Muscle layer of duodenum (tissue), 2 donors: ENCODE measurements at regions not wholly inside any gene's neighbourhood (a gene's known extent, or its start where the extent isn't known, plus 50 kb on each side); places are given as distances from the start of the nearest gene placed in this dataset.

Experiments
- H3K27ac ChIP-seq: one replicate; pipeline ENCODE4 v1.7.0; 2013; ENCODE audit warnings: mild to moderate bottlenecking, low read length
- H3K27me3 ChIP-seq: one replicate; pipeline ENCODE4 v1.7.0; 2013; ENCODE audit warnings: low read depth, mild to moderate bottlenecking, control low read depth, low read length
- H3K36me3 ChIP-seq, 2 donors: one replicate each; pipeline ENCODE4 v1.7.0; 2013; ENCODE audit warnings: low read length in 2 of 2, control low read depth in 1 of 2, mild to moderate bottlenecking in 1 of 2; ENCODE audit not compliant: insufficient read depth in 2 of 2, control insufficient read depth in 1 of 2
- H3K4me1 ChIP-seq, 2 donors: one replicate each; pipeline ENCODE4 v1.7.0; 2013; ENCODE audit warnings: low read length in 2 of 2, mild to moderate bottlenecking in 2 of 2, control low read depth in 1 of 2, moderate library complexity in 1 of 2; ENCODE audit not compliant: insufficient read depth in 2 of 2, control insufficient read depth in 1 of 2
- H3K4me3 ChIP-seq, 2 donors: one replicate each; pipeline ENCODE4 v1.7.0; 2013; ENCODE audit warnings: low read length in 2 of 2, low read depth in 1 of 2, mild to moderate bottlenecking in 1 of 2
- H3K9me3 ChIP-seq, 2 donors: one replicate each; pipeline ENCODE4 v1.7.0; 2013; ENCODE audit warnings: low read length in 2 of 2, control low read depth in 1 of 2, mild to moderate bottlenecking in 1 of 2; ENCODE audit not compliant: control insufficient read depth in 1 of 2
- donor health status: healthy.

GRCh38 chrX:80223982-80224579, 196.2 kb upstream of the TENT5D start:
- H3K36me3 ChIP-seq = no peaks in the 10 kb centered on the region
- no peaks in the 10 kb centered on the region for H3K9me3 ChIP-seq
- H3K4me3 ChIP-seq = no peak overlapping the region
- no peak overlapping the region for H3K27ac ChIP-seq
- H3K27me3 ChIP-seq = no peaks in the 10 kb centered on the region
- no peaks in the 10 kb centered on the region for H3K4me1 ChIP-seq

- Histone ChIP-seq H3K9me3 (no peaks in the 10 kb centered on the region), H3K4me3 (no peak overlapping the region), H3K27ac (no peak overlapping the region), H3K4me1 (no peaks in the 10 kb centered on the region), H3K27me3 (no peaks in the 10 kb centered on the region), H3K36me3 (no peaks in the 10 kb centered on the region)
Observed at GRCh38 chrX:80229626-80230025, 190.6 kb upstream of the TENT5D start.

- Histone ChIP-seq H3K9me3 (no peaks in the 10 kb centered on the region), H3K4me3 (no peak overlapping the region), H3K27ac (no peak overlapping the region), H3K27me3 (no peaks in the 10 kb centered on the region), H3K4me1 (no peaks in the 10 kb centered on the region), H3K36me3 (no peaks in the 10 kb centered on the region)
Observed at GRCh38 chrX:80237072-80237471, 183.2 kb upstream of the TENT5D start.

- no peaks in the 10 kb centered on the region for H3K36me3 ChIP-seq
- no peak overlapping the region for H3K4me3 ChIP-seq
- no peak overlapping the region for H3K27ac ChIP-seq
- H3K9me3 ChIP-seq = no peaks in the 10 kb centered on the region
- no peaks in the 10 kb centered on the region for H3K4me1 ChIP-seq
- no peaks in the 10 kb centered on the region for H3K27me3 ChIP-seq
Observed at GRCh38 chrX:80246271-80246670, 174.0 kb upstream of the TENT5D start.

GRCh38 chrX:80266287-80266686, 154.0 kb upstream of the TENT5D start:
- Histone ChIP-seq H3K36me3 (no peaks in the 10 kb centered on the region), H3K9me3 (no peaks in the 10 kb centered on the region), H3K4me1 (no peaks in the 10 kb centered on the region), H3K4me3 (no peak overlapping the region), H3K27ac (no peak overlapping the region), H3K27me3 (no peaks in the 10 kb centered on the region)

- no peak overlapping the region for H3K27ac ChIP-seq
Observed at GRCh38 chrX:80266979-80267378, 153.3 kb upstream of the TENT5D start.

GRCh38 chrX:80267790-80268189, 152.5 kb upstream of the TENT5D start:
- H3K36me3 ChIP-seq = no peaks in the 10 kb centered on the region
- no peaks in the 10 kb centered on the region for H3K27me3 ChIP-seq
- H3K4me1 ChIP-seq = no peaks in the 10 kb centered on the region
- H3K27ac ChIP-seq = no peak overlapping the region
- no peaks in the 10 kb centered on the region for H3K9me3 ChIP-seq
- H3K4me3 ChIP-seq = no peak overlapping the region

More at GRCh38 chrX:80266979-80267378, 153.3 kb upstream of the TENT5D start:
- H3K27me3 ChIP-seq = no peaks in the 10 kb centered on the region
- H3K9me3 ChIP-seq = no peaks in the 10 kb centered on the region
- no peaks in the 10 kb centered on the region for H3K36me3 ChIP-seq
- H3K4me3 ChIP-seq = no peak overlapping the region
- no peaks in the 10 kb centered on the region for H3K4me1 ChIP-seq

- no peaks in the 10 kb centered on the region for H3K27me3 ChIP-seq
- H3K4me1 ChIP-seq = no peaks in the 10 kb centered on the region
- no peak overlapping the region for H3K4me3 ChIP-seq
- H3K27ac ChIP-seq = no peak overlapping the region
- H3K36me3 ChIP-seq = no peaks in the 10 kb centered on the region
- peaks cover 0 to 3% of the 10 kb centered on the region in 2 donors for H3K9me3 ChIP-seq
Observed at GRCh38 chrX:80282535-80282934, 137.7 kb upstream of the TENT5D start.

GRCh38 chrX:80285131-80285773, 135.0 kb upstream of the TENT5D start:
- no peaks in the 10 kb centered on the region for H3K36me3 ChIP-seq
- H3K4me3 ChIP-seq = no peak overlapping the region
- H3K27ac ChIP-seq = no peak overlapping the region
- H3K27me3 ChIP-seq = no peaks in the 10 kb centered on the region
- H3K9me3 ChIP-seq = peaks cover 0 to 3% of the 10 kb centered on the region in 2 donors
- H3K4me1 ChIP-seq = no peaks in the 10 kb centered on the region

- Histone ChIP-seq H3K4me1 (no peaks in the 10 kb centered on the region), H3K36me3 (no peaks in the 10 kb centered on the region), H3K9me3 (no peaks in the 10 kb centered on the region), H3K27me3 (no peaks in the 10 kb centered on the region), H3K4me3 (no peak overlapping the region), H3K27ac (no peak overlapping the region)
Observed at GRCh38 chrX:80290834-80291233, 129.4 kb upstream of the TENT5D start.

GRCh38 chrX:80293354-80293753, 126.9 kb upstream of the TENT5D start:
- Histone ChIP-seq H3K27ac (no peak overlapping the region), H3K9me3 (no peaks in the 10 kb centered on the region), H3K27me3 (no peaks in the 10 kb centered on the region), H3K4me3 (no peak overlapping the region), H3K36me3 (no peaks in the 10 kb centered on the region), H3K4me1 (no peaks in the 10 kb centered on the region)

GRCh38 chrX:80306007-80306406, 114.2 kb upstream of the TENT5D start:
- Histone ChIP-seq H3K27me3 (no peaks in the 10 kb centered on the region), H3K4me3 (no peak overlapping the region), H3K27ac (no peak overlapping the region), H3K4me1 (no peaks in the 10 kb centered on the region), H3K36me3 (no peaks in the 10 kb centered on the region), H3K9me3 (no peaks in the 10 kb centered on the region)
